Fibroblast of gingiva (primary cell): ENCODE measurements at regions not wholly inside any gene's neighbourhood (a gene's known extent, or its start where the extent isn't known, plus 50 kb on each side); places are given as distances from the start of the nearest gene placed in this dataset.

Source experiments
- DNase-seq: peaks from one replicate; pipeline ENCODE4 v3.0.0-alpha.2; 2011; ENCODE audit warnings: low read depth

DNA sequence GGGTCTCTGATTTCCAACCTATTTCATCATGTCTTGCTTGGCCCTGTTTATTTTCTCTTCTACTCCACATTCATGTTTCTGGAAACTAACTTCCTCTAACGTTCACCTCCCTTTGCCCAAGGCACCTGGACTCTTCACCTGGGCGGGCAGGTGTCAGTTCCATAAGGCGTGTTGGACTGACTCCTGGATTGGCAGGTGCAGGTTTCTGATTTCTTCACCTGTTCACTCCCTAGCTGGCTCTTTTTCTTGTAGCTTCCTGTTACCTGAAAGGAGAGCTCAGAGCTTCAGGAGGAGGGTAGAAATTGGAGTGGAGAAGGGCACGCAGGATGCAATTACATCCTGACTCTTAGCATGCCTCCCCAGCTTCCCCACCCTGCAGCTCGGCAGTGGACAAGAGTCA, 350.8 kb upstream of the KLF3 start:
- DNase-seq, result no peak

DNA sequence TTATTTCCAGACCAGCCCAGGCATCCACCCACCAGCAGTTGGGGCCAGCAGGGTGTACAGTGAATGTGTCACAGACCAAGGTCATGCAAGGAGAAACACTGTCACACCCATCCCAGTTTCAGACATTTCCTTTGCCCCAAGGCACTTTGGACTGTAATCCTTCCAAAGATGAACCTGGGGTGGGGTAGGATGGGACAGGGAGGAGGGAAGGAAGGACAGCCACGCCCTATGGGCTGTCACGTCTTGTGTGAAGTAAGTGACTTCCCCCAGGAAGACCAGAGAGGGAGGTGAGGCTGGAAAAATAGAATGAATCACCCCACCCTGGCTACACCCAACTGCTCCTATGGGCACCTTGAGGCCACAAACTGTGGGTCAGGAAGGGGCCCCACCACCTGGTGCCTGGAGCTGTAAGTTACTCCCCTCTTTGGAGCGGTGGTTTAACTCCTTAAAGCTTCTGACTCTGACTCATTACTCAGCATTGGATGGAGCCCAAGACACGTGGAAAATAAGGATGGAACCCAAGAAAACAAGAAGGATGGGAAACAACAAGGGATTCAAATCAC, 349.9 kb upstream of the KLF3 start:
- DNase-seq, result no peak

DNA sequence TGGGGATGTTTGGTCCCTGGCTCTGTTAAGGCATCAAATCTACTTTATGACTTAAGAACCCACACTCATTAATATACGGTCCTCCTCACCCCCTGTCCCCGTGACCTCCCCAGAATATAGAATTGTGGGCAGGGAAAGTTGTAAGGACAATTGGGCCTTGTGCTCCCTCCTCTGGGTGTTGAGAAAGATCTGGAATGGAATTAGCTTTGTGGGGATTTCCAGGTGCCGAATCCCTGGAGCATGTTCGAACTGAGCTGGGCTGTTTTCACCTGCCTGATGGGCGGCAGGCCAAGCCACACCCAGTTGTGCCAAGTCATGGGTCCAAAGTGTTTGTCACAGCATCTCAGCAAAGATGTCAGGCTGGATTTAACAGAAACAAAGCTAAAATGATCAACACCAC, 349.3 kb upstream of the KLF3 start:
- DNase-seq, result no peak

DNA sequence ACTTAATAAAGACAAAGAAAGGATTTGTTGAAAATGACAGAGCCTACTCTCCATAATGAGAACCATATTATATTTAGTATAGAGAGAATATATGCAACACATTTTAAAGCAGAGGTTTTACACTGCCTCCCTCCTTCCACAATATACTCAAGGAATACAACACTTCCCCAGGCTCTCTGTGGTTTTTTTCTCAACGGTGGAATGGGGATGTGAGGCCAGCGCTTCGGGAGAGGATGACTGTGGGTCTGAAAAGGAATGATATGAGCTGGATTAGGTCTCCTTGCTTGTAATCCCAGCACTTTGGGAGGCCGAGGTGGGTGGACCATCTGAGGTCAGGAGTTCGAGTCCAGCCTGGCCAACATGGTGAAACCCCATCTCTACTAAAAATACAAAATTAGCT, 348.7 kb upstream of the KLF3 start:
- no peak for DNase-seq

- DNase-seq, result no peak
Observed at GRCh38 chr4:38316045-38316444, 348.0 kb upstream of the KLF3 start.

GRCh38 chr4:38317041-38317674, 346.8 kb upstream of the KLF3 start:
- DNase-seq, result no peak

GRCh38 chr4:38318737-38319455, 345.1 kb upstream of the KLF3 start:
- peak; percentile 97 for DNase-seq

DNA sequence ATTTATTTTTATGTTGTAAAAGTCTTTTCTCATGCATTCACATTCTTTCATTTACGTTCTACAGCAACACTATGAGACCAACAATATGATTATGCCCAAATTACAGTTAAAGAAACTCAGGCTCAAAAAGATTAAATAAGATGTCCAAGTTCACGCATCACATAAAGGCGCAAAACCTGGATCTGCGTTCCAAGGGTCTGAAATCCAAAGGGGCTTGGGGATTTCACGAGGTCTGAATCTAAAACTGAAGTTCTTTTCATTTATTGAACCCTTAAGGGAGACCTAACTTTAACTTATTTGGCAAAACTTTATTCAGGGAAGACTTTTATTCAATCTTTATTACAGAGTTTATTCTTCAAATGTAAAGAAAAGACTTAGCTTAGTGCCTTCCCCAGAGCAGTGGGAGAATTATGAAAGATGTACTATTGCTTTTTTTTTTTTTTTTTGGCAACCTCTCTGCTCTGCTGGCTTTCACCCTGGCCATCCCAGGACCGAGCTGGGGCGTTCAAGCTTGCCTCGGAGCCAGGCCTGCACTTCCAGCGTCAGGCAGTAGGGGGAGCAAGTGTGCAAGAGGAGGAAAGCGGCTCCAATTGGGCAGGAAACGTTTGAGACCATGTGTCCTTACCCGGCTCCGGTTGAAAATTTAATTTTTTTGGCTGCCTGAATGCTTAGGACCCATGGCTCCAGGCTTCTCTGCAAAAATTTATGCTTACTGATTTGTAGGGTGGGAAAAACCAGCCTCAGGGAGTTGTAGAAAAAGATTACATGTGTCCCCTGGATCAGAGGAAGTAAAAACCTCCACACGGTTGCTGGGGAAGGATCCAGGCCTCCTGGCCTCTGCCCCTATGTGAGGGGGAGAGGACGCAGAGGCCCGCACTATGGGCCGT, 344.3 kb upstream of the KLF3 start:
- DNase-seq, result peak; percentile 93

- DNase-seq, result no peak
Observed at GRCh38 chr4:38320343-38320695, 343.7 kb upstream of the KLF3 start.

DNA sequence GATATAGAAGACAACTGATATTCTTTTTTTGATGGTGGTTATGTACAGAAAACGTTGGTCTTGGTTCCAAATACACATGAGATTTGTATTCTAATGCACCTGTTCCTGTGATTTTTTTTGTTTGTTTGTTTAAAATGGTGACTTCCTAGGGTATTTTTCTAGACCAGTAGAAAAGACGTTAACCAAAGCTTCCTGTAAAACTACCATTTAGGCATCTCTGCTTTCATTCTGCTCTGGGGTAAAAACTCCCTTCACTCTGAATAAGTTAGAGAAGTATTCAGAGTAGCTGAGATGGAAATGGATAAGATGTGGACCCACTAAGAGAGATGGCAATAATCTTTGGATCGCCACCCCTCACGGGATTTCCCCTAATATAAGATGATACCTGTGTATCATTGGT, 343.2 kb upstream of the KLF3 start:
- DNase-seq, result no peak

GRCh38 chr4:38322714-38323113, 341.3 kb upstream of the KLF3 start:
- DNase-seq, result peak; percentile 84

GRCh38 chr4:38323141-38323641, 340.8 kb upstream of the KLF3 start:
- DNase-seq, result no peak

- DNase-seq, result no peak
Observed at GRCh38 chr4:38324861-38325628, 339.0 kb upstream of the KLF3 start.

DNA sequence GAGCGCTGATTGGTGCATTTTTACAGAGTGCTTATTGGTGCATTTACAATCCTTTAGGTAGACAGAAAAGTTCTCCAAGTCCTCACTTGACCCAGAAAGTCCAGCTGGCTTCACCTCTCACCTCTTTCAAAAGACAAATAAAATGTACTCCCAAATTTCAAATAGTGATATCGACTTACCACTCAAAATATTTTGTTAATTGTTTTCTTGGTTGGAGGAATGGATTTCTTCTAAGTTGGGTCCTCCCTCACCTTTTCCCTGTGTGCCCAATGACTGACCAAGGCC, 338.4 kb upstream of the KLF3 start:
- DNase-seq, result no peak

DNA sequence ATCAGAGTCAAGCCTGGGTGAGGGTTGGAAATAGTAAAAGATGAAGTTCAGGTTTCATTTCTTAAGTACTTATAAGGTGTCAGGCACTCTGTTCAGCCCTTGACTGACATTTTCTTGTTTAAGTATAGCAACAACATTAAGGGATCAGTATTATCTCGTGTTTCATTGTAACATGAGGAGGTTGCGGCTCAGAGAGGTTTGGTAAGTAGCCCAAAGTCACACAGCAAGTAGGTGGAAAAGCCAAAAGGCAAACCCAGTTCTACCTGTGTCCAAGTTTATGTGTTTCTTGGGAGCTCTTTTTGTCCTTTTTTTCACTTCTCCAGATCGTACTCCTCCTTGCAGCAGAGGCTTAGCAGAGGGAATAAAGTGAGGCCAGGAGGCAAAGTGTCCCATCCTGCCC, 337.5 kb upstream of the KLF3 start:
- no peak for DNase-seq

- no peak for DNase-seq
Observed at GRCh38 chr4:38327174-38327573, 336.8 kb upstream of the KLF3 start.

GRCh38 chr4:38328989-38329729, 334.8 kb upstream of the KLF3 start:
- DNase-seq, result no peak

- DNase-seq, result no peak
Observed at GRCh38 chr4:38330321-38330720, 333.7 kb upstream of the KLF3 start.

DNA sequence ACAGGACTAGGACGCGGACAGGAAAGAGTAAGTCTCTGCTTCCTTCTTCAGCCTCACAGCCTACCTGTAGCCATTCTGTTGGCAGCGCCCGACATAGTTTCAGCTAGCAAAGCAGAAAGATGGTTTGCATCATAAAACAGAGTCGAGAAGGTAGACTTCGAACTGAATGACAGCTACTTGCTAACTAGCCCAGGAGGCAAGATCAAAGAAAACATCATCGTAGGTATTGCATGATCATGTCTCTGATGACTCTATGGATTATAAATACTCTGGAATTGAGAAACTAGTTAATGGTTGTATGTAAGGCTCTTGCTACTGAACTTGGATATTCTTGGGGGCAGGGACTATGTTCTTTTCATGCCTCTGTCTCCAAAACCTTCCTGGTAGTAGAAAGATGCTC, 333.1 kb upstream of the KLF3 start:
- DNase-seq, result no peak

DNA sequence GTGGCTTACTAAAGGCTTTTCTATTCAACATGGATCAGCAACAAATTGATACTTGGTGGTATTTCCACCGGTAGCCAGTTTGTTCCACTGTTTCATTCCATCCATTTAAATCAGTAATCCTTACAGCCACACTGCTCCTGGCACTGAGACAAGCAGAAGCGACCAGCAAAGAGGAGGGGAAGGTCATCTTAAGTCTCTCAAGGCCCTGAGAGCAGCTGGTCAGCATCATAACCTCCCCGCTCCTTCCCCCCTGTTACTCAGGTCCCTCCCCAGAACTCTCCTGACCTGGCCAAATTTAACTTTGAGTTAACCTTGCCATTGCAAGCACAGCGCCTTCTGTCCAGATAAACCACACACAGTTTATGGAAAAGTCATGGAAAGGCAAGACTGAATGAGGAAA, 331.3 kb upstream of the KLF3 start:
- no peak for DNase-seq

- DNase-seq, result no peak
Observed at GRCh38 chr4:38333219-38333618, 330.8 kb upstream of the KLF3 start.
